HG03565 (cell line): ENCODE measurements at regions not wholly inside any gene's neighbourhood (a gene's known extent, or its start where the extent isn't known, plus 50 kb on each side); places are given as distances from the start of the nearest gene placed in this dataset.
"Not testable (repeated sequence)": the region's sequence is repeated elsewhere in the genome, so short reads cannot be mapped to it uniquely, and the experiment has no call there.

Experiments
- ATAC-seq: cut with Tn5 transposase; IDR thresholded peaks from one replicate; pipeline ENCODE4 v1.9.1; 2021; ENCODE audit warnings: mild to moderate bottlenecking, moderate library complexity; ENCODE audit not compliant: unreplicated experiment

GRCh38 chr9:24899463-24899862 is 353.8 kb upstream of the IZUMO3 start:
- ATAC-seq: no peak

- no peak for ATAC-seq
Observed at GRCh38 chr9:24897826-24898225, 352.1 kb upstream of the IZUMO3 start.

- ATAC-seq: no peak
Observed at GRCh38 chr9:24881361-24881760, 335.7 kb upstream of the IZUMO3 start.

GRCh38 chr9:24879591-24879990 is 333.9 kb upstream of the IZUMO3 start:
- ATAC-seq: no peak

DNA sequence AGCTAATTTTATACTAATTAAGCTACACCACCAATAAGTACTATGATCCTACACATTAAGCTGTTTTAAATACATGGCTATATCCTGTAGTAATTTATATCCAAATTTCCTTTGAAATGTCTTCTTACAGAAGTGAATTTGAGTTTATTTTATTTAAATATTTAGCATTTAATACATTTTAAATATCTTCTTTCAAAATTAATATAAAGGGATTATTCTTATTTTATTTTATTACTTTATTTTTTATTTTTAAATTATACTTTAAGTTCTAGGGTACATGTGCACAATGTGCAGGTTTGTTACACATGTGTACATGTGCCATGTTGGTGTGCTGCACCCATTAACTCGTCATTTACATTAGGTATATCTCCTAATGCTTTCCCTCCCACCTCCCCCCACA is 310.9 kb upstream of the IZUMO3 start:
- not testable (repeated sequence) for ATAC-seq

DNA sequence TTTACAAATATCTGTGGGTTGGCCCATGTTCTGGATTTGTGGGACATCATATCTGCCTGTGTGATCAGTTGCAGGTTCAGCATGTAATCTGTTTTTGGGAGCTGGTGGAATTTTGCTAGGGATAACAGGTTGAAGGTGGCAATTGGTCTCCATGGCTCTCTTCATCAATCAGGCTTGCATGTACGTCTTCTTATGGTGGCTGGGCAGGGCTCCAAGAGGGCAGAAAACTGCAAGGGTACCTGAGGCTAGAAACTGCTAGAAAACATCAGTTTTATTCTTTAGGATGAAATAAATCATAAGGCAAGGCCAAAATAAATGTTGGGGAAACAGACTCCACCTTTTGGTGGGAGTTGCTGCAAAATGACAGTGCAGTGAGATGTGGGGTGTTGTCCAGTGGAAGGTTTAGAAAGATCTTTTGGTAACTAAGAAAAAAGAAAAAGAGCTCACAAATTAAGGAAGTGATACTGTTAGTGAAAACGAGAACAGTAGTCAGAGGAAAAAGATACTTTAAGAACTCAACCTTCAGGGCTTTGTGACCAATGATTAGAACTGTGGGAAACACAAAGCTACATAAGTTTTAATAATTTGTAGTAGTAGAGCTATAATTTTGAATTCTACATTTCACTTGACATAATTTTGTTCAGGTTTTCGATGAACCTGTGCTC is 300.7 kb upstream of the IZUMO3 start:
- ATAC-seq: peak; percentile 73

- peak; percentile 54 for ATAC-seq
Observed at GRCh38 chr9:24844217-24844616, 298.5 kb upstream of the IZUMO3 start.

- ATAC-seq: no peak
Observed at GRCh38 chr9:24841993-24842392, 296.3 kb upstream of the IZUMO3 start.

DNA sequence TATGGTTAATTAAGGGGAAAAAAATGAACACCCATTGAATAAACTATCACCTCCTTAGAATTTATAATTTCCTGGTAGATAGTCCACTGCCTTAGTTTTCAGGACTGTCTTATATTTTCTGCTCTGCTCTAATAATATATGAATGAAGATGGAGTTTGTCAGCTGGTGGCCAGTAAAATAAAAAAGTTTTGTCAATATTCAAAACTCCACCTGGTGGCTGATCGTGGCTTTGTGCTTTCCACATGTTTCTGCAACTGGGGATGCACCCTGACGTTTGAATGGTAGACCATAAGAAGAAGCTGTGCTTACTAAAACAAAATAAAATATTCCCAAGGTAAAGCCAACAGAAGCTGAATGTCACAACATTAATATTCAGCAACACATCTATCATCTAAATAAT is 286.6 kb upstream of the IZUMO3 start:
- no peak for ATAC-seq

GRCh38 chr9:24828687-24829086 is 283.0 kb upstream of the IZUMO3 start:
- ATAC-seq: no peak

- ATAC-seq: no peak
Observed at GRCh38 chr9:24824607-24825006, 278.9 kb upstream of the IZUMO3 start.

GRCh38 chr9:24820196-24820595 is 274.5 kb upstream of the IZUMO3 start:
- ATAC-seq: no peak

- no peak for ATAC-seq
Observed at GRCh38 chr9:24817756-24818155, 272.1 kb upstream of the IZUMO3 start.

GRCh38 chr9:24816006-24816405 is 270.3 kb upstream of the IZUMO3 start:
- no peak for ATAC-seq

DNA sequence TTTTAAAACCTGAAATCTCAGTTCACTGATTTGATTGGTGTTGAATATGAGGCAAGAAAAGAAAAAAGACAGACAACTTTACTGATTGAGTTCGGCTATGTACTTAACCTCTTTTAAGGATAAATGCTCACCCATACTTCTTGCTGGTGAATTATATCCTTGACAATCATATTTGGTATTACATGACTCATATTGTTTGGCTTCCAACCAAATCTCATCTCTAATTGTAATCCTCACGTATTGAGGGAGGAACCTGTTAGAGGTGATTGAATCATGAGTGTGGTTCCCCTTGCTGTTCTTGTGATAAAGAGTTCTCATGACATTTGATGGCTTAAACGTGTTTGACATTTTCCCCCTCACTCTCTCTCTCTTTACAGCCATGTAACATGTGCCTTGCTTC is 255.6 kb upstream of the IZUMO3 start:
- ATAC-seq: no peak

GRCh38 chr9:24793787-24794186 is 248.1 kb upstream of the IZUMO3 start:
- no peak for ATAC-seq

GRCh38 chr9:24776226-24776625 is 230.5 kb upstream of the IZUMO3 start:
- ATAC-seq: no peak

GRCh38 chr9:24774199-24774598 is 228.5 kb upstream of the IZUMO3 start:
- ATAC-seq: not testable (repeated sequence)

- no peak for ATAC-seq
Observed at GRCh38 chr9:24766081-24766480, 220.4 kb upstream of the IZUMO3 start.

- ATAC-seq: no peak
Observed at GRCh38 chr9:24765025-24765756, 219.5 kb upstream of the IZUMO3 start.

GRCh38 chr9:24738421-24738961 is 192.8 kb upstream of the IZUMO3 start:
- ATAC-seq: no peak

DNA sequence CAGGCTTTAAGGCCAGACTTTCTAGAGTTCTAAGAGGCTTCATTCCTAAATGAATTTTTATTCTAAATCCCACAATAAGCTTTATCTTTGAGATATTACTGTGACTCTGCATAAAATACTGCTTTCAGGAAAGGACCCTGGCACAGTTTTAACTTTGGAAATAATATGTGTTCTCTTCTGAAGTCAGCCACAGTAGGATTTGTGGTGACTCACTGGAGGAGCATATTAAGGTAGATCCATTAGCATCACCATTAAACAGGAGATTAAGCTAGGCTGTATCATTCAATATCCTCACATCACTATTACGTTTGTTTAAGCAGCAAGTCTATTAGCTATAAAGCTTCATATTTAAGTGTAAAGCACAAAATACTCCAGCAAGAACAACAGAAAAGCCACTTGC is 186.1 kb upstream of the IZUMO3 start:
- no peak for ATAC-seq
